Neuronal stem cell (in vitro differentiated cells): ENCODE measurements at regions not wholly inside any gene's neighbourhood (a gene's known extent, or its start where the extent isn't known, plus 50 kb on each side); places are given as distances from the start of the nearest gene placed in this dataset.
A peak's percentile ranks its signal among the peaks of the same experiment; 100 is the strongest.

Source experiments
- DNase-seq: peaks from one replicate; pipeline ENCODE4 v3.0.0-alpha.2; 2013; ENCODE audit warnings: low spot score
- H2AFZ ChIP-seq: one replicate; pipeline ENCODE4 v1.6.1; 2013; ENCODE audit warnings: mild to moderate bottlenecking, low read length, inconsistent platforms
- H2AK5ac ChIP-seq: 2 replicates; pipeline ENCODE4 v1.6.1; 2013; ENCODE audit warnings: low read depth, mild to moderate bottlenecking, inconsistent platforms, low read length, moderate library complexity, mixed read lengths
- H2BK120ac ChIP-seq: 2 replicates; pipeline ENCODE4 v1.6.1; 2013; ENCODE audit warnings: low read depth, mild to moderate bottlenecking, inconsistent platforms, low read length, moderate library complexity, mixed read lengths
- H2BK12ac ChIP-seq: one replicate; pipeline ENCODE4 v1.6.1; 2013; ENCODE audit warnings: low read length, inconsistent platforms
- H2BK15ac ChIP-seq: 2 replicates; pipeline ENCODE4 v1.6.1; 2013; ENCODE audit warnings: mild to moderate bottlenecking, low read length, inconsistent platforms, mixed read lengths
- H2BK5ac ChIP-seq: one replicate; pipeline ENCODE4 v1.6.1; 2013; ENCODE audit warnings: inconsistent platforms, mild to moderate bottlenecking, low read length, moderate library complexity
- H3K14ac ChIP-seq: one replicate; pipeline ENCODE4 v1.6.1; 2013; ENCODE audit warnings: low read length, inconsistent platforms
- H3K18ac ChIP-seq: 2 replicates; pipeline ENCODE4 v1.6.1; 2013; ENCODE audit warnings: low read length, inconsistent platforms
- H3K23ac ChIP-seq: 2 replicates; pipeline ENCODE4 v1.6.1; 2013; ENCODE audit warnings: low read depth, mild to moderate bottlenecking, mixed read lengths, low read length, inconsistent platforms; ENCODE audit not compliant: poor library complexity
- H3K27ac ChIP-seq: replicated peaks from 3 replicates; pipeline ENCODE4 v1.5.1; 2013; ENCODE audit warnings: low read length, inconsistent platforms
- H3K27me3 ChIP-seq, 3 experiments: 2 replicates each; pipeline ENCODE4 v1.6.1; 2013; ENCODE audit warnings: low read length in 3 of 3, mild to moderate bottlenecking in 2 of 3, inconsistent platforms in 1 of 3, low read depth in 1 of 3, mixed read lengths in 1 of 3, moderate library complexity in 1 of 3; ENCODE audit not compliant: control insufficient read depth in 3 of 3, insufficient read depth in 3 of 3
- H3K36me3 ChIP-seq, 2 donors: replicated peaks in 1 of 2; 2 replicates each; pipeline ENCODE4 v1.6.1; 2013; ENCODE audit warnings: low read length in 2 of 2; ENCODE audit not compliant: control insufficient read depth in 2 of 2, insufficient read depth in 2 of 2
- H3K4ac ChIP-seq: 2 replicates; pipeline ENCODE4 v1.6.1; 2013; ENCODE audit warnings: inconsistent platforms, mild to moderate bottlenecking, low read length, moderate library complexity
- H3K4me1 ChIP-seq, 2 donors: 1 replicate in 1 of 2; 2 replicates in 1 of 2; pipeline ENCODE4 v1.6.1; 2013; ENCODE audit warnings: low read length in 2 of 2, low read depth in 1 of 2; ENCODE audit not compliant: control insufficient read depth in 2 of 2, insufficient read depth in 1 of 2
- H3K4me2 ChIP-seq: one replicate; pipeline ENCODE4 v1.6.1; 2013; ENCODE audit warnings: mild to moderate bottlenecking, low read length, inconsistent platforms; ENCODE audit not compliant: insufficient read depth, poor library complexity, severe bottlenecking
- H3K4me3 ChIP-seq, 2 donors: 2 replicates each; pipeline ENCODE4 v1.5.1; 2013; ENCODE audit warnings: low read length in 2 of 2, mild to moderate bottlenecking in 2 of 2, inconsistent platforms in 1 of 2, moderate library complexity in 1 of 2
- H3K79me1 ChIP-seq: one replicate; pipeline ENCODE4 v1.6.1; 2013; ENCODE audit warnings: low read depth, mild to moderate bottlenecking, inconsistent platforms, low read length, moderate library complexity
- H3K9ac ChIP-seq: one replicate; pipeline ENCODE4 v1.6.1; 2013; ENCODE audit warnings: mild to moderate bottlenecking, low read depth, low read length, inconsistent platforms; ENCODE audit not compliant: poor library complexity
- H3K9me3 ChIP-seq, 2 donors: replicated peaks in 1 of 2; 2 replicates each; pipeline versions ENCODE3 to v1.6.1; 2013; ENCODE audit warnings: low read length in 2 of 2, mild to moderate bottlenecking in 2 of 2, inconsistent platforms in 1 of 2, low read depth in 1 of 2, mixed read lengths in 1 of 2, moderate library complexity in 1 of 2; ENCODE audit not compliant: control insufficient read depth in 2 of 2, insufficient read depth in 1 of 2
- H4K8ac ChIP-seq: one replicate; pipeline ENCODE4 v1.6.1; 2013; ENCODE audit warnings: low read depth, mild to moderate bottlenecking, inconsistent platforms, low read length, moderate library complexity
- H4K91ac ChIP-seq: one replicate; pipeline ENCODE4 v1.6.1; 2013; ENCODE audit warnings: low read length, low read depth, mild to moderate bottlenecking, inconsistent platforms; ENCODE audit not compliant: poor library complexity
- WGBS, 2 donors: extraction: QIAGEN DNeasy Blood & Tissue Kit; methylation state at CpG; one replicate each; pipeline ENCODE4 v1.1.7; 2013; ENCODE audit warnings: missing lambda C conversion rate in 2 of 2, mixed read lengths in 1 of 2; ENCODE audit not compliant: insufficient read length in 2 of 2, insufficient replicate concordance in 1 of 2; ENCODE audit errors: extremely low coverage in 2 of 2; 5-methylcytosine and 5-hydroxymethylcytosine counted together

GRCh38 chr22:45098056-45098455, 65.7 kb upstream of the NUP50 start:
- Histone ChIP-seq H3K4me1 (no peaks in the 10 kb centered on the region), H3K18ac (no peak overlapping the region), H2BK120ac (no peak overlapping the region), H2BK12ac (no peak overlapping the region), H3K4me3 (no peak overlapping the region), H3K79me1 (no peaks in the 10 kb centered on the region), H2BK5ac (no peak overlapping the region), H2BK15ac (no peak overlapping the region), H3K9ac (no peak overlapping the region), H3K23ac (no peak overlapping the region), H3K9me3 (no peaks in the 10 kb centered on the region), H3K27me3 (peaks cover 0 to 13% (median 0%) of the 10 kb centered on the region in 3 experiments), H4K8ac (no peak overlapping the region), H4K91ac (no peak overlapping the region), H3K4me2 (no peak overlapping the region), H3K27ac (no peak overlapping the region), H3K14ac (no peak overlapping the region), H3K4ac (no peak overlapping the region), H2AFZ (no peak overlapping the region), H3K36me3 (no peaks in the 10 kb centered on the region), H2AK5ac (no peak overlapping the region)
- no peak for DNase-seq
- WGBS, 2 donors = no CpG with 5 or more reads among the region's 8 CpGs

- Histone ChIP-seq H2BK5ac (no peak overlapping the region), H3K9me3 (no peaks in the 10 kb centered on the region), H3K27me3 (peaks cover 0 to 12% (median 0%) of the 10 kb centered on the region in 3 experiments), H3K4me2 (no peak overlapping the region), H3K9ac (peak overlapping the region; percentile 9), H2BK120ac (no peak overlapping the region), H3K4me1 (no peaks in the 10 kb centered on the region), H4K91ac (no peak overlapping the region), H4K8ac (no peak overlapping the region), H2BK12ac (no peak overlapping the region), H3K14ac (no peak overlapping the region), H2BK15ac (no peak overlapping the region), H2AK5ac (peak overlapping the region; percentile 17), H3K23ac (no peak overlapping the region), H3K18ac (no peak overlapping the region), H3K4ac (no peak overlapping the region), H3K27ac (no peak overlapping the region), H3K4me3 (no peak overlapping the region), H3K36me3 (no peaks in the 10 kb centered on the region), H2AFZ (no peak overlapping the region), H3K79me1 (no peaks in the 10 kb centered on the region)
- no peak for DNase-seq
- no CpG with 5 or more reads among the region's 9 CpGs for WGBS, 2 donors
These were observed 63.8 kb upstream of the NUP50 start for GRCh38 chr22:45099961-45100360.

GRCh38 chr22:45101515-45102227, 62.1 kb upstream of the NUP50 start:
- peaks cover 0 to 28% (median 0%) of the 10 kb centered on the region in 3 experiments for H3K27me3 ChIP-seq
- WGBS, 2 donors = no CpG with 5 or more reads among the region's 18 CpGs
- DNase-seq = no peak

GRCh38 chr22:45102896-45103420, 60.8 kb upstream of the NUP50 start:
- H3K18ac ChIP-seq = no peak overlapping the region
- no peak overlapping the region for H3K14ac ChIP-seq
- no peaks in the 10 kb centered on the region for H3K79me1 ChIP-seq
- no peak for DNase-seq
- no peak overlapping the region for H2BK15ac ChIP-seq
- H3K27me3 ChIP-seq = peaks cover 0 to 28% (median 0%) of the 10 kb centered on the region in 3 experiments
- H3K23ac ChIP-seq = no peak overlapping the region
- H3K4ac ChIP-seq = no peak overlapping the region
- H2AFZ ChIP-seq = no peak overlapping the region
- H3K4me3 ChIP-seq = no peak overlapping the region
- H2AK5ac ChIP-seq = peak overlapping the region; percentile 41
- no peak overlapping the region for H3K9ac ChIP-seq
- H3K4me1 ChIP-seq = no peaks in the 10 kb centered on the region
- H3K4me2 ChIP-seq = no peak overlapping the region
- WGBS, 2 donors = no CpG with 5 or more reads among the region's 6 CpGs
- no peak overlapping the region for H2BK5ac ChIP-seq
- H4K91ac ChIP-seq = no peak overlapping the region
- no peaks in the 10 kb centered on the region for H3K36me3 ChIP-seq
- H4K8ac ChIP-seq = no peak overlapping the region
- no peak overlapping the region for H2BK12ac ChIP-seq
- H3K27ac ChIP-seq = no peak overlapping the region
- H3K9me3 ChIP-seq = no peaks in the 10 kb centered on the region
- H2BK120ac ChIP-seq = no peak overlapping the region

More at GRCh38 chr22:45101515-45102227, 62.1 kb upstream of the NUP50 start:
- no peak overlapping the region for H3K14ac ChIP-seq
- no peak overlapping the region for H3K4ac ChIP-seq
- no peak overlapping the region for H3K23ac ChIP-seq
- no peak overlapping the region for H2BK12ac ChIP-seq
- H3K27ac ChIP-seq = no peak overlapping the region
- H3K4me2 ChIP-seq = no peak overlapping the region
- H2AK5ac ChIP-seq = no peak overlapping the region
- H3K4me1 ChIP-seq = no peaks in the 10 kb centered on the region
- H3K79me1 ChIP-seq = no peaks in the 10 kb centered on the region
- no peaks in the 10 kb centered on the region for H3K9me3 ChIP-seq
- H4K8ac ChIP-seq = no peak overlapping the region
- no peak overlapping the region for H4K91ac ChIP-seq
- no peak overlapping the region for H2BK5ac ChIP-seq
- no peak overlapping the region for H3K9ac ChIP-seq
- no peak overlapping the region for H2BK120ac ChIP-seq
- H3K4me3 ChIP-seq = no peak overlapping the region
- no peak overlapping the region for H3K18ac ChIP-seq
- peak overlapping the region; percentile 77 for H2AFZ ChIP-seq
- no peaks in the 10 kb centered on the region for H3K36me3 ChIP-seq
- no peak overlapping the region for H2BK15ac ChIP-seq
